Embryonic facial prominence (tissue), 1 donor: ENCODE measurements at regions not wholly inside any gene's neighbourhood (a gene's known extent, or its start where the extent isn't known, plus 50 kb on each side); places are given as distances from the start of the nearest gene placed in this dataset.
"Not testable (repeated sequence)": the region's sequence is repeated elsewhere in the genome, so short reads cannot be mapped to it uniquely, and the experiment has no call there.

Experiments used
- DNase-seq: peaks from one replicate; pipeline ENCODE4 v3.0.0-alpha.2; 2016; ENCODE audit errors: extremely low spot score

DNA sequence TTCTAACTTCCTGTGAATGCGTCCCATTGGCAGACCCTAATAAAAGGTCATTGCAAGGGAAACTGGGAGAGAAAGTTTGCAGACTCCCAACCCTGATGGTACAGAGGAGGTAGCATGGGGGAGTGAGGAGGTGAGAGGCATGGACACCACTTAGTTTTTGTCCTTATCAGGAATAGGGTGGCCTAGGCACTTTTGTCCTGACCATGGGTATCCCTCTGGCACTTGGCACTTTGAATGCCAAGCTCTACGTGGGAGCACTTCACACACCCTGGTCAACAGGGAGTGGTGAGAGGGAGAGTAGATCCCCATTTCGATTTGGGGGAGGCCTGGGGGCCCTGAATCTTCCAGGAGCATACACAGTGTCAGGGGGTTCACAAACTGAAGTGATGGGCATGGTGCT lies 75.6 kb upstream of the SH3PXD2B start:
- no peak for DNase-seq

DNA sequence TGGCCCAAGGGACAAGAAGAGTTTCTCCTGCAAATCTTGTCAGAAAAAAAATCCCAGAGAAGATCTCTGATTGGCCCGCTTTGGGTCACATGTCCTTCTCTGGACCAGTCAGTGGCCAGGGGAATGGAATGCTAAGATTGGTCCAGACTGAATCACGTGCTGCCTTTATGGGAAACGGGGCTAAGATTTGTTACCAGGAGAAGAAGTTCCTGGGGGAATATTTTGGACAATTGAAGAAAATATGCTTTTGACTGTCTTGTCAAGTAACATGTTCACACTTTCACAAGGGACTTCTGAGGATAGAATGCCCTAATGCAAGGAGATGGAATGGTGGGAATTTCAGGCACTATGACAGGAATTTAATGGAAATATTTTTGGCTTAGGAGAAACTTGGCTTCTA lies 74.1 kb upstream of the SH3PXD2B start:
- no peak for DNase-seq

DNA sequence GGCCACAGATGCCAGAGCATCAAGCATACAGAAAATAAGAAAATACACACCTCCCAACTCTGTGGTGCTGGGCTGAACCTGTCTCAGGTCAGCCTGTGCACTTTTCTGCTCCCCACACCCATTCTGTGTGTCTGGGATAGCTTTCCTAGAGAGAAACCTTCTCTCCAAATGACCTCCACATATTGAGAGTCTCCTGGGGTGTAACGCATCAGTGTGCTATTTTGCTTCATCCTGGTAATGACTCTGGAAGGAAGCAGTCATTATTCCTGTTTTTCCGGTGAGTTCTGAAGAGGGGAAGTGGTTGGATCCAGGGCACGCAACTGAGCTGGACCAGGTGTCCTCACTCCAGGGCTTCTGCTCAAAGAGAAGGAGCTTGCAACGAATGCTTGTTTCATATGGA lies 73.2 kb upstream of the SH3PXD2B start:
- no peak for DNase-seq

DNA sequence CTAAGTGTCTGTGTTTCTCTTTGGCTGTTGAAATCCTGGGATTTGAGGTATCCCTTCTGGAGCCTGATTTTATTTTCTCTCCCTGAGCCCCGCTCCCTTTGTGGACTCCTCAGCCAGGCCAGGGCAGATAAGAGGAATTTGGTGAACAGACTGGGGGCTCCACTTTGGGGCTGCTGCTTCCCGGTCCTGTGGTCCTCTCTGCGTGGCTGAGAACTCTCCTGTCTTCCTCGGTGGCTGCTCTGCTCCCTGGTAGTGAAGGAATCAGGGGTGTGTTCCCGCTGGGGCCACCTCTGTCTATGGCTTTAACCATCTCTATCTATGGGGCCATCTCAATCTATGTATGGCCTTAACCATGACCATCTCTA lies 71.7 kb upstream of the SH3PXD2B start:
- DNase-seq, result no peak

DNA sequence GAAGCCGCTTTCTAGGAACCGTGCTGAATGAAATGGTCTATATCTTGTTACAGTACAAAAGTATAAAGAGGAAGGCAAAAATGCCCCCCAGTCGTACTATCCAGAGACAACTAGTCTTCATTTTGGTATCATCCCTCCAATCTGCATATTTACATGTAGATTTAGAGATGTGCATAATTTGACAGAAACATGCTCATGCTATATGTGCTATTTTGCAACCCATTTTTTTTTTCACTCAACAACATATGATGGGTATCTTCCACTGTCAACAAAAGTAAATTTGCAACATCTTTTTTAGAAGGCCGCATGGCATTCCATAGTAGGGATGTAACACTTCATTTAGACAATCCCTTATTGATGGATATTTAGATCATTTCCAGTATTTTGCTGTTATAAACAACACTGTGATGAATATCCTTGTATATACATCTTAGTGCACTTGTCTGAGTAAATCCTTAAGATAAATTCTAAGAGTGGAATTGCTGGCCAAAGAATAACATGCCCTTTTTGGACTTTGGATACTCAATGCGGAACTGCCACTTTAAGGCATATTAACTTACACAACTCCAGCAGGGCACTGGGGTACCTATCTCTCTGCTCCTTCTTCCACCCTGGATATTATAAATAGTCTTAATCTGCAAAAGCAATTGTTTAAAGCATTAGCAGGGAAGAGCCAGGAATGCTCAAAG lies 71.1 kb upstream of the SH3PXD2B start:
- DNase-seq, result no peak

DNA sequence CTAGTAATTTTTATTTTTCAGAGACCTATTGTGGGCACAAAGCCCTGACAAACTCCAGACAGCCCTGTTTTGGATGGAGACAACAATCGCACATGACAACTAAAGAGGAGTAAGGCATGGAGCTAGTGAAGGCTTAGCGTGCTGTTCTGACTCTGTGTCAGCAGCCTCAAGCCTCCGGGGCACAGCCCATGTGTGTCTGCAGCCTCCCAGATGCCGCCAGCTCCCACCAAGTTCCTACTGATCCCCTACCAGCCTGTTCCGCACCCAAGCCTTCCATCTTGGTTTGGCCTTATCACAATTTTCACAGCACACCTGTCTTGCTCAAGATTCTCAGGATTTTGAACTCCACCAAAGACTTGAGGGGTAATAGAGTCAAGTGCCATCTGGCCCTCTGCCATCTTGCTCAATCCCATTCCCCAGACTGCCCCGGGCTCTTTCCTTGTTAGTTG lies 70.3 kb upstream of the SH3PXD2B start:
- DNase-seq, result no peak

DNA sequence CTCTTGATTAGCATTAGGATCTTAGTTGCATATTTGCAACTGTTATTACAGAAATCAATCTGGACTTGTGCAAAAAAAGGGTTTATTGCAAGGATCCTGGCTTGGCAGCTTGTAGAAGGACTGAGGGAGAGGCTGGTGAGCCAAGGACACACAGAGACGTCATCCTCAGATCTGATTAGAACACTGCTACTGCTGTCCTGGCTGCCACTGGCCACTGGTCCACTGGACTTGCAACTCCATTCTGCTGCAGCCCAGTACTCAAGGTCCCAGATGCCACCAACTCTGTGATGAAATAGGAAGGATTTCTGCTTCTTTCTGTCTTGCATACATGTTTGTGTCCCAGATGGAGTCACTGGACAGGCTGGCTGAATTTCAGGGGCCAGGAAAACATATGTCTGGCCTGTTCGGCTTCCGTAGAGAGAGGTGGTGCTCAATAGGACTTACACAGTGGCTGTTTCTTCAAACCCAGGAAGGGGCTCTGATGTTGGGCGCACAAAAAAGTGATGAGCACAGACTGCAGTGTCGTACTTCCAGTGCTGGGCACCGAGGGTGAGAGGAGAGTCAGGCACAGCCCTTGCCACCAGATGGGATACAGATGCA lies 68.9 kb upstream of the SH3PXD2B start:
- no peak for DNase-seq

DNA sequence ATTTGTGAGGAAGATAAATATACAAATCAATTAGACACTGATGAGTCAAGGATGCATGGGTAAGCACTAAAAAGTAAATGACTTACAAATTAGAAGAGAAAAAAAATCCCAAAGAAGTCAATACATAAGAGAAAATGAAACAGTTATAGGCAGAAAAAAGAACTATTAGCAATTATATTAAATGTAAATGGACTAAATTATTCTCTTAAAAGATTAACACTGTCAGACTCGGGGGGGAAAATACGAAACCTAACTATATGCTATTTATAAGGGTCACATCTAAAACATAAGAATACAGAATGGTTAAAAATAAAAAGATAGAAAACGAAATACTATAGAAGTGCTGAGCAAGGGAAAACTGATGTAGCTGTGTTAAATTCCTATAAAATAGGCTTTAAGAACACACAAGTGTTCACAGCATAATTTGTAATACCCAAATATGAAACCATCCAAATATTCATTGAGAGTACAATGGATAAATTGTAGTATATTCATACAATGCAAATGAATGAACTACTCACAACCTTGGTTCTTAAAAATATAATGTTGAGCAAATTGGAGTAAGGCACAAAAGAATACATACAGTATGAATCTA lies 67.1 kb upstream of the SH3PXD2B start:
- DNase-seq, result no peak

DNA sequence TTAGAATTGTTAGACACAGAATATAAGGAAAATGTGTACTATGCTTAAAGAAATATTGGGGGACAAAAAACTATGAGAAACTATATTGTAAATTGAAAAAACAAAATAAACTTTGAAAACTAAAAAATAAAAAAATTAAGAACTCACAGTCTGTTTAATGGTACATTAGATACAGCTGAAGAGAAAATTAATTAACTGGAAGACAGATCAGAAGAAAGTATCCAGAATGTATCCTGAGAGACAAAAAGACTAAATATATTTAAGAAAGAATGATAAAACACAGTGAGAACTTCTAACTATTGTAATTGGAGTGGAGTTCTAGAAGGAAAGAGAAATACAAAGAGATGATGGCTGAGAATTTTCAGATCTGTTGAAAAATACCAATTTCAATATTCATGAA lies 57.6 kb upstream of the SH3PXD2B start:
- DNase-seq, result no peak

DNA sequence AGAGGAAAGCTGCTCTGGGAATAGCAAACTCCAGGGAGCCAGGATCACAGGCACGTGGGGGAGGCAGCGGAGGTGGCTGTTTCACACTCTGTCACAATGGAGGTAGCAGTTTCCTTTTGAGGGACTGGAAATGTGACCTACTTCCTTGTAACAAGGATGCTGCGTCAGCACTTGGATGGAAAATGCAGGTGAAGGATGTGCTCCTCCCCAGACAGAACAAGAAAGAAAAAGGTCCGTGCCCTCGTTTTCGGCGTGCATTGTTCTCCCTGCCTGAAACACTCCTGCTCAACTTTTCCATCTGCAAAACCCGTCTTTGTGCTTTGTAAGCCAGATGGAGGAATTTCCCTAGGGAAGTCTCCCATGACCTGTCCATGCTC lies 55.1 kb upstream of the SH3PXD2B start:
- no peak for DNase-seq

DNA sequence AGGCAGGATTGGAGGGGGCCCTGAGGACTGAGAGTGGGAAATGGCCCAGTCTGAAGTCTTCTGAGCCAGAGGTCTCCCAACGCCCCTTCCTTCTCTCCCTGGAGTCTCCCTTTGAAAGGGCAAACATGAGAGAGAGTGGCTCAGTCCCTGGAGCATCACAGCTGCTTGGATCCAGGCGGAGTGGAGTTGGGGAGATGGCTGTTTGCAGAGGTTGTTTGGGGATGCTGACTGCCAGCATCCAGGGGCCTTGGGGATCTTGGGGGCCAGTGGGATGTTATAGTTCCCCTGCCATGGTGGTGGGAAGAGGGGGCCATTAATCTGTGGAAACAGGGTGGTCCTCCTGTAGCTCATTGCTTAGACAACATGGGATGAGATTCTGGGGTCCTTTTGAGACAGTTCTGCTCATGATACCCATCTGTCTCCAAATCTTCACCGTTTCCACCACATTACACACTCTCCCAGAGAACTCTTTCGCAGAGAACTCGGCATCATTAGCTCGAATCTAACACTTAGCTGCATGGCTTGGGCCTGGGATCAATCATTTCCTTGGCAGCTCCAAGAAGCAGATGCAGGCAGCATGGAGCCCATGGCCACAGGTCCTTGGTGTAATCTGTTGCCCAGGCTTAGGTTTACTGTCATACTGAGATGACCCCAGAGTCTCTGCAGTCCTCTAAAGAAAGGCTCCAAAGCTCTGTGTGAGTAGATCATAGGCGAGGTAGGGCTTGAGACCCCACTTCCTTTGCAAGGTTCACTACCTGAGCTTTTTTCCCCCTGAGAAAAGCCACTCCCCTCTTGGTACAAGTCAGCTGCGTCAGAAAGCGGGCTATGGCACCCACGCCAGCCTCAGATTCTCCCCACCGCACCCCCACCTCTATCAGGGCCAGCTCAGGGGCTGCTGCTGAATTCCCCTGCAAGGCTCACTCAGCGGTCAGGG lies 54.4 kb upstream of the SH3PXD2B start:
- DNase-seq, result no peak

DNA sequence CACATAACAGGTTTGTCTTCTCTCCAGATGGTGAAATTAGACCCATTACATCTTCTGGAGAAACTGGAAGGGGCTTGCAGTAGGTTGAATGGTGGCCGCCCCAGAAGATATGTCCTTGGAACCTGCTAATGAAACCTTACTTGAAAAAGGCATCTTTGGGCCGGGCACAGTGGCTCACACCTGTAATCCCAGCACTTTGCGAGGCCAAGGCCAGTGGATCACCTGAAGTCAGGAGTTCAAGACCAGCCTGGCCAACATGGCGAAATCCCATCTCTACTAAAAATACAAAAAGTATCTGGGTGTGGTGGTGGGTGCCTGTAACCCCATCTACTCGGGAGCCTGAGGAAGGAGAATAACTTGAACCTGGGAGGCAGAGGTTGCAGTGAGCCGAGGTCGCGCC lies 53.2 kb upstream of the SH3PXD2B start:
- DNase-seq, result not testable (repeated sequence)

DNA sequence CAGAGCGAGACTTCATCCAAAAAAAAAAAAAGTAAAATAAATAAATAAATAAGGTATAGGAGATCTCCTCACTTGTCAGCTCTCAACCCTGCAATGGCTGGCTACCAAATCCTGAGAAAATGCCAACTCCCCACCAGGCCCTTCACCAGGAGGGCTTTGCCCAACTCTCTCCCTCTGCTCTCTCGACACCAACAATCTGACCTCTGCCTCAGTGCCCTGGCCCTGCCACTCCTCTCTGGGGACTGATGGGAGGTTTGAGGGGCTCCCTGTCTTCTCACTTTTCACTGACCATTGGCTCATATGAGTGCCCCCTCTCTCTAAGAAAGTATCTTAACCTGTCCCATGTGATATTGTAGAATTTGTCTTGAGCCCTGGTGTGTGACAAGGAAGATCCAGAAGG lies 52.6 kb upstream of the SH3PXD2B start:
- no peak for DNase-seq

DNA sequence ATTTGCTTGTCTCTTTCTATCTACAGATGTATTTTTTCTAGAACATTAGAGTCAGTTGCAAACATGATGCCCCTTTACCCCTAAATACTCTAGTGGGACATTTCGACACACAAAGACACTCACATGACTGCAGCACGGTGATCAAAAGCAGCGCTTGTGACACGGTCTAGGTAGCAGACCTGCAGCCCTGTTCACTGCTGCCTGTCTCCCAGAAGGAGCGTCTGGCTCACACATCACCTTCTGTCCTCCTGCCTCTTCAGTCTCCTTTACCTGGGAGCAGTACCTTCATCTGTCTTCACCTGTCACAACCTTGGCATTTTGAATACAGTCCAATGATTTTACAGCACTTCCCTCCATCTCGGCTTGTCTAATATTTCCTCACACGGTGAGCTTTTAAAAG lies 51.9 kb upstream of the SH3PXD2B start:
- no peak for DNase-seq

DNA sequence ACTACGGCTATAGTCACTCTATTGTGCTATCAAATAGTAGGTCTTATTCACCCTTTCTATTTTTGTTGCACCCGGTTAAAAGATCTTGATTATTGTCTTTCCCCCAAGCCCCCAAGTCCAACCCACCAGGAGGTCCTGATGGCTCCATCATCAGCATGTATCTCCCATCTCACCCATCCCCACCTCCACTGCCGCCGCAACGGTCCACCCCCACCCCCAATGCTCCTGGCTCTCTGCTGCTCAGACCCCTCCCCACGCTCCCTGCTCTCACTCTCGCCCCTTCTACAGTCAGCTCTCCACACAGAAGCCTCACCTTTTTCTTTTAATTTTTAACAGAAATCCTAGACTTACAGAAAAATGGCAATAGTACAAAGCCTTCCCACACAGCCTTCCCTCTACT lies 51.5 kb upstream of the SH3PXD2B start:
- no peak for DNase-seq

DNA sequence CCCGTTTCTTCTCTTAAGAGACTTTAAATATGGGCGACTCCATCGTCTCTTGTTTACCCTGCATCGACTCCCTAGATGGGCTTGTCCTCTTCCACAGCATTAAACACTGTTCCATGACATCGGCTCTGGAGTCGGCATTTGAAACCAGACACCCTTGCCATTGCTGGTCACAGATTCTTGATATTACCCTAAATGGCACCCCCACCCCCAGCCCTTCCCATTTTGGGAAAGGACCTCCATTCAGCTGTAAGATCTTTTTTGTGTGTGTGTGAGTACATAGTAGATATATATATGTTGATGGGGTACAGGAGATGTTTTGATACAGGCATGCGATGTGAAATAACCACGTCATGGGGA lies 51.1 kb upstream of the SH3PXD2B start:
- no peak for DNase-seq

DNA sequence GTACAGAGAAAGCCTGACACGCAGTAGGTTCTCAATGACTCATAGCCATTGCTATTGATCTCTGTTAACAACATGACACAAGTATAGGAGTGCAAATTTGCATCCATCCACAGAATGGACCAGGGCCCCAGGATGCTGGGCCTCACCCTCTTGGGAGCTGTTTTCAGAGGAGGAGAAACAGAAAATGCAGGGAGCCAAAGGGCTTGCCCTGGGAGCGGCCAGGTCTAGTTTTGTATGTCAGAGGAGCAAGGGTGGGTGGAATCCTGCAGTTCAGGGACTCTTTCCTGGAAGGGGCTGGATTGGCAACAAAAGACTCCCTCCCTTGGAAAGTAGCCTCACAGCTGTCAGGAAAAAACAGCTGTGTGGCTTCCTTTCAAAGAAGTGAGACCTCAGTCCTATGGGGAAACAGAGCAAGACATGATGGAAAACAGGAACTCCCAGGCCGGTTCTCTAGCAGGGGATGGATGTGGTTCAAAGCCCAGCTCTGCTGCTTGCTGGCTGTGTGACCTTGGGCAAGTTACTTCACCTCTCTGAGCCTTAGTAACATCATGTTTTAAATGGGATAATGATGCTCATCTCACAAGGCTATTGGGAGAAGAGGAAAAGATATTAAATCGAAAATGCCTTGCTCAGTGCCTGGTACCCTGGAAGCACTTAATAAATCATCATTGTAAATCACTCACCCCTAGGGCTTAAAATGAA lies 50.5 kb upstream of the SH3PXD2B start:
- DNase-seq, result no peak

DNA sequence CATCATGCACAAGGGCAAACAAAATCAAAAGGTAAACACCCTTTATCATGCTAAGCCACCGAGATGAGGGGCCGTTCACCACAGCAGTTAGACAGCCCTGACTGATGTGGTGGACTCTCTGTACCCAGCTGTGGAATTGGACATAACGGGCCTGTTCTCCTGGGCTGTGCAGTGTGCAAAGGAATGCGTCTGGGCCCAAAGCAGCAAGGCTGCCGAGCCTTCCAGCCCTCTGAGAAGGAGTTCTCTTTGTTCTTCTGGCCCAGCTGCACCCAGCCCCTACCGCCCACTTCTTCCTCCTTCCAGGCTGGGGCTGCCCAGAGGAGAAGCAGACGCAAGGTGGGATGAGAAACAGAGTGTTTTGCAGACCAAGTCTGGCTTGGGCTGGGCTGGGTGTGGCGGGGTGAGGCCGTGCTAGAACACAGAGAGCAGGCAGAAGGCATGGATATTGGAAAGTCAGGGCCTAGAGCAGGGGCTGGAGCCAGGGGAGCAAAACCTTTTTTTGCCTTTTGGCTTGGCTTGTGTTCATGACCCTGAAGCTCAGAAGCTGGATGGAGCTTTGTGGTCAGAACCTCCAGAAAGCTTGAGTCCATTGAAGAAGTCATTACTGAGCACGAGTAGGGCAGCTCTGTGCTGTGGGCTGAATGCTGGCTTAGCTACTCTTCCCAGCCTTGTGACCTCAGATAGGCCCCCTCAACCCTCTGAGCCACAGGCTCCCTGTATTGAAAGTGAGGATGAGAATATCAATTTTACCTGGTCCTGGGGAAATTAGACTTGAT lies 49.8 kb upstream of the SH3PXD2B start:
- no peak for DNase-seq
